K562 (cell line): ENCODE measurements at regions not wholly inside any gene's neighbourhood (a gene's known extent, or its start where the extent isn't known, plus 50 kb on each side); places are given as distances from the start of the nearest gene placed in this dataset.

Experiments used
- CEBPZ ChIP-seq: fragments of 150-350 bp; IDR thresholded peaks from 2 replicates; pipeline ENCODE4 v1.6.1; 2014; ENCODE audit warnings: low read depth, mild to moderate bottlenecking, low read length, borderline replicate concordance
- CTCFL ChIP-seq: IDR thresholded peaks from 2 replicates; pipeline ENCODE4 v1.6.1; 2011; ENCODE audit warnings: borderline replicate concordance, low read depth, mild to moderate bottlenecking, moderate library complexity, low read length; ENCODE audit not compliant: insufficient read depth, poor library complexity, severe bottlenecking
- E2F4 ChIP-seq: sonication (generic); formaldehyde crosslinking; IDR thresholded peaks from 2 replicates; pipeline ENCODE4 v1.8.0; 2022; ENCODE audit warnings: mild to moderate bottlenecking, low read depth, missing genetic modification reagents
- GATAD2A ChIP-seq: fragments of 450-650 bp; IDR thresholded peaks from 2 replicates; pipeline ENCODE4 v1.6.1; 2017
- MTA2 ChIP-seq: fragments of 450-650 bp; IDR thresholded peaks from 2 replicates; pipeline ENCODE4 v1.6.1; 2016; ENCODE audit warnings: low read depth
- RBM22 ChIP-seq: fragments of 200-400 bp; formaldehyde crosslinking; IDR thresholded peaks from 2 replicates; pipeline ENCODE4 v1.6.1; 2018; ENCODE audit warnings: low read length, low read depth; ENCODE audit not compliant: poor library complexity, severe bottlenecking
- RNF219 ChIP-seq: fragments of 250-450 bp; sonication (Bioruptor Pico); IDR thresholded peaks from 2 replicates; pipeline ENCODE4 v1.5.0; 2022; ENCODE audit warnings: mild to moderate bottlenecking
- SRSF1 ChIP-seq: fragments of 200-400 bp; formaldehyde crosslinking; IDR thresholded peaks from 2 replicates; pipeline ENCODE4 v1.6.1; 2017; ENCODE audit warnings: mild to moderate bottlenecking, low read depth, low read length, moderate library complexity
- ZNF347 ChIP-seq: fragments of 450-650 bp; formaldehyde crosslinking; IDR thresholded peaks from 2 replicates; pipeline ENCODE4 v1.4.0; 2020; ENCODE audit warnings: low read depth, mild to moderate bottlenecking, moderate library complexity
- ZNF407 ChIP-seq: fragments of 450-650 bp; IDR thresholded peaks from 2 replicates; pipeline ENCODE4 v1.6.1; 2016; ENCODE audit warnings: low read depth

- no peak for TF ChIP-seq CEBPZ
- no peak for TF ChIP-seq GATAD2A
- TF ChIP-seq ZNF347 (CRISPR knock-in tag) = no peak
- no peak for TF ChIP-seq E2F4
- no peak for TF ChIP-seq CTCFL
- no peak for TF ChIP-seq RNF219 (CRISPR knock-in tag)
- no peak for TF ChIP-seq MTA2
- no peak for TF ChIP-seq RBM22
- TF ChIP-seq SRSF1 = no peak
- TF ChIP-seq ZNF407 = no peak
Measured at GRCh38 chr12:127194176-127194575, 1072.8 kb upstream of the TMEM132C start (continued).
